Psoas muscle (tissue), 7 donors: ENCODE measurements at regions not wholly inside any gene's neighbourhood (a gene's known extent, or its start where the extent isn't known, plus 50 kb on each side); places are given as distances from the start of the nearest gene placed in this dataset.

ENCODE experiments used
- ATAC-seq, 4 donors: fragments of 200-7000 bp; cut with Tn5 transposase; one replicate each; pipeline ENCODE4 v1.9.1; 2020; ENCODE audit warnings: moderate library complexity in 3 of 4, mild to moderate bottlenecking in 2 of 4
- DNase-seq, 2 donors: peaks; one replicate each; pipeline ENCODE4 v3.0.0-alpha.2; 2020
- H3K27ac ChIP-seq: fragments of 200-600 bp; one replicate; pipeline ENCODE4 v1.8.0; 2022
- H3K27me3 ChIP-seq, 3 donors: fragments of 200-600 bp in 1 of 3; one replicate each; pipeline versions ENCODE4 v1.6.1 to v1.8.0; 2013 to 2022; ENCODE audit warnings: low read length in 2 of 3, mild to moderate bottlenecking in 2 of 3, moderate library complexity in 1 of 3; ENCODE audit not compliant: insufficient read depth in 3 of 3
- H3K36me3 ChIP-seq, 2 donors: fragments of 200-600 bp in 1 of 2; one replicate each; pipeline versions ENCODE4 v1.6.1 to v1.8.0; 2013 to 2022; ENCODE audit warnings: low read depth in 1 of 2, mild to moderate bottlenecking in 1 of 2, moderate library complexity in 1 of 2; ENCODE audit not compliant: insufficient read depth in 1 of 2
- H3K4me1 ChIP-seq: fragments of 200-600 bp; one replicate; pipeline ENCODE4 v1.8.0; 2022
- H3K4me3 ChIP-seq: fragments of 200-600 bp; one replicate; pipeline ENCODE4 v1.8.0; 2022; ENCODE audit warnings: mild to moderate bottlenecking
- H3K9me3 ChIP-seq: fragments of 200-600 bp; one replicate; pipeline ENCODE4 v1.8.0; 2022
- CTCF ChIP-seq: fragments of 200-600 bp; IDR thresholded peaks from one replicate; pipeline ENCODE4 v1.8.0; 2022; ENCODE audit warnings: antibody characterized with exemption
- WGBS, 3 donors: extraction: QIAGEN DNeasy Blood & Tissue Kit; methylation state at CpG; one replicate each; pipeline versions ENCODE4 v1.1.6 to v1.1.7; 2013; 5-methylcytosine and 5-hydroxymethylcytosine counted together
- intact Hi-C, 2 donors: fragments of 100-400 bp; cut with DNase I; formaldehyde crosslinking; loops; one replicate each; pipeline versions ENCODE4 v1.11.0 to v1.14.2; 2022
- donor health status: healthy with polysubstance abuse.
- donor health status: DM: no; HTN: no; CAD: no; lungs with moderate emphysema.
- donor health status: Bipolar disorder and iron deficiency.
- donor health status: healthy.
- donor health status: DM: yes; HTN: yes; CAD: no.
- donor health status: DM: no; HTN: no; CAD: no.
- donor health status: DM: yes; HTN: yes; CAD: no.

GRCh38 chr5:120257358-120257971 is 206.6 kb upstream of the PRR16 start:
- Histone ChIP-seq H3K36me3 (no peaks in the 10 kb centered on the region), H3K4me3 (no peak overlapping the region), H3K27ac (no peak overlapping the region), H3K27me3 (no peaks in the 10 kb centered on the region), H3K9me3 (no peaks in the 10 kb centered on the region), H3K4me1 (no peaks in the 10 kb centered on the region)
- intact Hi-C loops = no loop called here
- ATAC-seq (no peak), DNase-seq (no peak)
- WGBS, 3 donors = 80 to 83% (median 81%) methylated on average over 3 of the region's 3 CpGs
- TF ChIP-seq CTCF = no peak

GRCh38 chr5:120258123-120258522 is 206.0 kb upstream of the PRR16 start:
- no peaks in the 10 kb centered on the region for H3K36me3 ChIP-seq
- no peaks in the 10 kb centered on the region for H3K27me3 ChIP-seq
- intact Hi-C loops = no loop called here
- H3K9me3 ChIP-seq = no peaks in the 10 kb centered on the region
- H3K4me3 ChIP-seq = no peak overlapping the region
- H3K4me1 ChIP-seq = no peaks in the 10 kb centered on the region
- no peak for DNase-seq
- no peak overlapping the region for H3K27ac ChIP-seq
- 67 to 80% (median 68%) methylated on average over 4 of the region's 4 CpGs for WGBS, 3 donors
- TF ChIP-seq CTCF = no peak
- ATAC-seq = no peak

- 83 to 89% (median 85%) methylated on average over 1 of the region's 1 CpG for WGBS, 3 donors
- no peak for DNase-seq
- intact Hi-C loops = no loop called here
- H3K27me3 ChIP-seq = no peaks in the 10 kb centered on the region
- TF ChIP-seq CTCF = no peak
- no peaks in the 10 kb centered on the region for H3K4me1 ChIP-seq
- H3K36me3 ChIP-seq = no peaks in the 10 kb centered on the region
- ATAC-seq = no peak
- H3K27ac ChIP-seq = no peak overlapping the region
- no peaks in the 10 kb centered on the region for H3K9me3 ChIP-seq
- H3K4me3 ChIP-seq = no peak overlapping the region
Measured at GRCh38 chr5:120260651-120261050, 203.4 kb upstream of the PRR16 start.

- DNase-seq (no peak), ATAC-seq (no peak)
- Histone ChIP-seq H3K27me3 (no peaks in the 10 kb centered on the region), H3K4me3 (no peak overlapping the region), H3K9me3 (no peaks in the 10 kb centered on the region), H3K36me3 (no peaks in the 10 kb centered on the region), H3K27ac (no peak overlapping the region), H3K4me1 (no peaks in the 10 kb centered on the region)
- no peak for TF ChIP-seq CTCF
- intact Hi-C loops = no loop called here
- WGBS, 3 donors = 75 to 82% (median 79%) methylated on average over 2 of the region's 2 CpGs
Measured at GRCh38 chr5:120270498-120270897, 193.6 kb upstream of the PRR16 start.

- 36 to 58% (median 50%) methylated on average over 3 of the region's 3 CpGs for WGBS, 3 donors
- no peaks in the 10 kb centered on the region for H3K27me3 ChIP-seq
- no peaks in the 10 kb centered on the region for H3K36me3 ChIP-seq
- intact Hi-C loops = no loop called here
- no peak overlapping the region for H3K4me3 ChIP-seq
- ATAC-seq (no peak), DNase-seq (no peak)
- H3K27ac ChIP-seq = no peak overlapping the region
- no peaks in the 10 kb centered on the region for H3K9me3 ChIP-seq
- TF ChIP-seq CTCF = no peak
- H3K4me1 ChIP-seq = no peaks in the 10 kb centered on the region
Measured at GRCh38 chr5:120293796-120294195, 170.3 kb upstream of the PRR16 start.
